PC-9 (cell line): ENCODE measurements at regions not wholly inside any gene's neighbourhood (a gene's known extent, or its start where the extent isn't known, plus 50 kb on each side); places are given as distances from the start of the nearest gene placed in this dataset.

Source experiments
- EZH2 ChIP-seq: fragments of 200-600 bp; sonication (generic); IDR thresholded peaks from 2 replicates; pipeline ENCODE4 v1.8.0; 2017; ENCODE audit warnings: antibody characterized with exemption, low read depth
- TF ChIP-seq, protein P1 (sequence below): fragments of 200-600 bp; sonication (generic); conservative IDR thresholded peaks from 2 replicates; pipeline ENCODE4 v1.6.1; 2017; ENCODE audit warnings: mixed run types, antibody characterized with exemption, mild to moderate bottlenecking, moderate library complexity

DNA sequence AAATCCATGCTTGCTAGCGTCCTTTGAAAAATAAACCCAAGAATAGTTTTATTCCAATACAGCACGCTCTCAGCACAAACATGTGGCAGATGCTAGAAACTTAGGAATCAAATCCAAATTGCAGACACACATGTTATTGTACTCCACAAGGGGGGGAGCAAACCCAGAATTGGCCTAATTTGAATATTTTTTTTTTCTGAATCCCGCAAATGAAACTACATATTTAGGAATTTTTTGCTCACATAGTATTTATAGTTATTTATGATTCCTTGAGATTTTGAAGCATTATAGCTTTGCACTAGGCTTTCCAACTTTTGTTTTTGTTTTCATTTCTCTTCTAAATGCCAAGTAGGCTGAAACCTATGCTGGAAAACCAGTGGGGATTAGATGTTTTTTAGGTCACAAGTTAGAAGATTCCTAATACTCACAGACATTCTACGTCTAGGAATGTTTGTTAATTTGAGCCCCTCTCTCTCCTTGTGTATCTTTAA is 59.3 kb upstream of the CDH11 start:
- TF ChIP-seq, protein P1, sequence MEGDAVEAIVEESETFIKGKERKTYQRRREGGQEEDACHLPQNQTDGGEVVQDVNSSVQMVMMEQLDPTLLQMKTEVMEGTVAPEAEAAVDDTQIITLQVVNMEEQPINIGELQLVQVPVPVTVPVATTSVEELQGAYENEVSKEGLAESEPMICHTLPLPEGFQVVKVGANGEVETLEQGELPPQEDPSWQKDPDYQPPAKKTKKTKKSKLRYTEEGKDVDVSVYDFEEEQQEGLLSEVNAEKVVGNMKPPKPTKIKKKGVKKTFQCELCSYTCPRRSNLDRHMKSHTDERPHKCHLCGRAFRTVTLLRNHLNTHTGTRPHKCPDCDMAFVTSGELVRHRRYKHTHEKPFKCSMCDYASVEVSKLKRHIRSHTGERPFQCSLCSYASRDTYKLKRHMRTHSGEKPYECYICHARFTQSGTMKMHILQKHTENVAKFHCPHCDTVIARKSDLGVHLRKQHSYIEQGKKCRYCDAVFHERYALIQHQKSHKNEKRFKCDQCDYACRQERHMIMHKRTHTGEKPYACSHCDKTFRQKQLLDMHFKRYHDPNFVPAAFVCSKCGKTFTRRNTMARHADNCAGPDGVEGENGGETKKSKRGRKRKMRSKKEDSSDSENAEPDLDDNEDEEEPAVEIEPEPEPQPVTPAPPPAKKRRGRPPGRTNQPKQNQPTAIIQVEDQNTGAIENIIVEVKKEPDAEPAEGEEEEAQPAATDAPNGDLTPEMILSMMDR = no peak
- TF ChIP-seq EZH2 = no peak
